SK-N-SH treated with all-trans-retinoic acid at 6 μM for 48 hours (cell line): ENCODE measurements at regions not wholly inside any gene's neighbourhood (a gene's known extent, or its start where the extent isn't known, plus 50 kb on each side); places are given as distances from the start of the nearest gene placed in this dataset.

Experiments
- ATAC-seq: fragments of 200-7000 bp; cut with Tn5 transposase; 3 replicates; pipeline ENCODE4 v1.9.1; 2020; ENCODE audit warnings: mild to moderate bottlenecking, moderate library complexity
- ARNTL ChIP-seq: fragments of 450-650 bp; formaldehyde crosslinking; IDR thresholded peaks from 2 replicates; pipeline ENCODE4 v1.5.0; 2020; ENCODE audit warnings: low read depth, mild to moderate bottlenecking, moderate library complexity, borderline replicate concordance
- BACH2 ChIP-seq: fragments of 250-450 bp; sonication (Bioruptor Pico); IDR thresholded peaks from 2 replicates; pipeline ENCODE4 v1.9.0; 2021; ENCODE audit warnings: mild to moderate bottlenecking, borderline replicate concordance
- CREB5 ChIP-seq: fragments of 250-450 bp; sonication (Bioruptor Pico); IDR thresholded peaks from 2 replicates; pipeline ENCODE4 v1.5.1; 2020; ENCODE audit warnings: low read depth, mild to moderate bottlenecking, moderate library complexity
- CSDC2 ChIP-seq: fragments of 250-450 bp; sonication (Bioruptor Pico); IDR thresholded peaks from 2 replicates; pipeline ENCODE4 v1.5.0; 2020; ENCODE audit warnings: mild to moderate bottlenecking, moderate library complexity
- CSRNP3 ChIP-seq: fragments of 250-450 bp; sonication (Bioruptor Pico); IDR thresholded peaks from 2 replicates; pipeline ENCODE4 v1.5.1; 2021; ENCODE audit warnings: mild to moderate bottlenecking, moderate library complexity
- ESRRG ChIP-seq: fragments of 250-450 bp; sonication (Bioruptor Pico); IDR thresholded peaks from 2 replicates; pipeline ENCODE4 v1.6.1; 2021; ENCODE audit warnings: mild to moderate bottlenecking
- GLIS3 ChIP-seq: fragments of 250-450 bp; sonication (Bioruptor Pico); IDR thresholded peaks from 2 replicates; pipeline ENCODE4 v1.5.0; 2020; ENCODE audit warnings: mild to moderate bottlenecking, moderate library complexity
- ISL1 ChIP-seq: fragments of 250-450 bp; sonication (Bioruptor Pico); IDR thresholded peaks from 2 replicates; pipeline ENCODE4 v2.1.2; 2022; ENCODE audit warnings: mild to moderate bottlenecking, moderate library complexity
- OSR1 ChIP-seq: fragments of 250-450 bp; sonication (Bioruptor Pico); IDR thresholded peaks from 2 replicates; pipeline ENCODE4 v1.8.0; 2022; ENCODE audit warnings: moderate library complexity, mild to moderate bottlenecking, inconsistent platforms
- PATZ1 ChIP-seq: fragments of 250-450 bp; sonication (Bioruptor Pico); IDR thresholded peaks from 2 replicates; pipeline ENCODE4 v1.8.0; 2020; ENCODE audit warnings: mild to moderate bottlenecking, moderate library complexity, borderline replicate concordance
- POU6F1 ChIP-seq: fragments of 250-450 bp; sonication (Bioruptor Pico); IDR thresholded peaks from 2 replicates; pipeline ENCODE4 v1.8.0; 2021; ENCODE audit warnings: low read depth, mild to moderate bottlenecking, moderate library complexity, borderline replicate concordance
- PPARA ChIP-seq: fragments of 250-450 bp; sonication (Bioruptor Pico); IDR thresholded peaks from 2 replicates; pipeline ENCODE4 v1.5.0; 2020; ENCODE audit warnings: mild to moderate bottlenecking, borderline replicate concordance
- RARB ChIP-seq: fragments of 250-450 bp; sonication (Bioruptor Pico); IDR thresholded peaks from 2 replicates; pipeline ENCODE4 v1.8.0; 2021; ENCODE audit warnings: mild to moderate bottlenecking, moderate library complexity
- SNAI2 ChIP-seq: fragments of 250-450 bp; sonication (Bioruptor Pico); IDR thresholded peaks from 2 replicates; pipeline ENCODE4 v1.5.0; 2020; ENCODE audit warnings: mild to moderate bottlenecking, moderate library complexity
- TCF4 ChIP-seq: fragments of 250-450 bp; sonication (Bioruptor Pico); IDR thresholded peaks from 2 replicates; pipeline ENCODE4 v1.8.0; 2021; ENCODE audit warnings: mild to moderate bottlenecking, moderate library complexity, borderline replicate concordance
- TOX ChIP-seq: fragments of 250-450 bp; sonication (Bioruptor Pico); IDR thresholded peaks from 2 replicates; pipeline ENCODE4 v1.8.0; 2021; ENCODE audit warnings: mild to moderate bottlenecking, moderate library complexity, borderline replicate concordance
- ZC3H10 ChIP-seq: fragments of 250-450 bp; sonication (Bioruptor Pico); IDR thresholded peaks from 2 replicates; pipeline ENCODE4 v1.5.1; 2021; ENCODE audit warnings: mild to moderate bottlenecking, moderate library complexity
- ZFP3 ChIP-seq: fragments of 250-450 bp; sonication (Bioruptor Pico); IDR thresholded peaks from 2 replicates; pipeline ENCODE4 v1.5.0; 2020; ENCODE audit warnings: mild to moderate bottlenecking, moderate library complexity
- ZFP30 ChIP-seq: fragments of 450-650 bp; formaldehyde crosslinking; IDR thresholded peaks from 2 replicates; pipeline ENCODE4 v1.5.0; 2022; ENCODE audit warnings: mild to moderate bottlenecking, moderate library complexity
- ZNF565 ChIP-seq: fragments of 450-650 bp; formaldehyde crosslinking; conservative IDR thresholded peaks from 2 replicates; pipeline ENCODE4 v1.5.0; 2020; ENCODE audit warnings: low read depth, mild to moderate bottlenecking, moderate library complexity
- ZNF70 ChIP-seq: fragments of 450-650 bp; formaldehyde crosslinking; IDR thresholded peaks from 2 replicates; pipeline ENCODE4 v1.5.0; 2020; ENCODE audit warnings: mild to moderate bottlenecking, moderate library complexity
- ZNF8 ChIP-seq: fragments of 450-650 bp; formaldehyde crosslinking; IDR thresholded peaks from 2 replicates; pipeline ENCODE4 v1.5.0; 2020; ENCODE audit warnings: mild to moderate bottlenecking, moderate library complexity
- TF ChIP-seq, protein P1 (sequence below): fragments of 250-450 bp; sonication (Bioruptor Pico); IDR thresholded peaks from 2 replicates; pipeline ENCODE4 v1.5.0; 2020; ENCODE audit warnings: mild to moderate bottlenecking, moderate library complexity

DNA sequence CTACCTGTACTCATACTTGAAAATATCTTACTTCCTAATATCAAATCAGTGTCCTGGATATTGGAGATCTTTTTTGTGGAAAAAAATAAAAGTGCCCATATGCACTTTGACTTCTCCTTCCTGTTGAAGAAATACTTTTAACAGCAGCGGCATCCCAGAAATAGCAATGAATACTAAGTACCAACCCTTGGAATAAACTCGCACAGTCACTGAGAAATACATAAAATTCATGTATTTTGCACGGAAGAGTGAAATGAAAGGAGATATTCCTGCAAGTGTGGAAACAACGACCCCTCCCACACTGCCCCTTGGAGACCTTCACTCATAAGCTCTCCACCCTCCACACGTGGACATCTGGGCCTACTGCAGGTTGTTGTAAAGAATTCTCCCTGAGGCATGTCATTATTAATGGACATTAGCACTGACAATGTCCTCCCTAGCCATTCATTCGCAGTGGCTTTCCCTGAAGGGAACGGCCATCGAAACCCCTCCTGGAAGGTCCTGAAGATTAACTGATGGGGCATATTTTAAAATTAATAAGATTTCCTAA, 407.6 kb upstream of the PFKP start:
- ATAC-seq, result no peak
- TF ChIP-seq ZC3H10 (CRISPR knock-in tag) (no peak), ESRRG (CRISPR knock-in tag) (no peak), RARB (CRISPR knock-in tag) (no peak), PPARA (no peak), ZNF70 (no peak), GLIS3 (CRISPR knock-in tag) (no peak), SNAI2 (CRISPR knock-in tag) (no peak), ARNTL (CRISPR knock-in tag) (no peak), ZNF8 (CRISPR knock-in tag) (no peak)

GRCh38 chr10:2658780-2659179, 408.6 kb upstream of the PFKP start:
- TF ChIP-seq PPARA, result no peak
- no peak for TF ChIP-seq CREB5 (CRISPR knock-in tag)
- TF ChIP-seq CSRNP3 (CRISPR knock-in tag), result no peak
- no peak for TF ChIP-seq ZFP3 (CRISPR knock-in tag)
- TF ChIP-seq ZFP30, result no peak
- TF ChIP-seq PATZ1 (CRISPR knock-in tag), result no peak
- no peak for TF ChIP-seq ZNF70
- no peak for TF ChIP-seq SNAI2 (CRISPR knock-in tag)
- TF ChIP-seq TOX, result no peak
- TF ChIP-seq ESRRG (CRISPR knock-in tag), result no peak
- no peak for TF ChIP-seq CSDC2
- no peak for TF ChIP-seq ARNTL (CRISPR knock-in tag)
- no peak for TF ChIP-seq GLIS3 (CRISPR knock-in tag)
- TF ChIP-seq ISL1 (CRISPR knock-in tag), result no peak
- no peak for TF ChIP-seq ZC3H10 (CRISPR knock-in tag)
- no peak for TF ChIP-seq ZNF8 (CRISPR knock-in tag)
- no peak for TF ChIP-seq OSR1 (CRISPR knock-in tag)
- TF ChIP-seq RARB (CRISPR knock-in tag), result no peak
- TF ChIP-seq POU6F1 (CRISPR knock-in tag), result no peak
- no peak for ATAC-seq

DNA sequence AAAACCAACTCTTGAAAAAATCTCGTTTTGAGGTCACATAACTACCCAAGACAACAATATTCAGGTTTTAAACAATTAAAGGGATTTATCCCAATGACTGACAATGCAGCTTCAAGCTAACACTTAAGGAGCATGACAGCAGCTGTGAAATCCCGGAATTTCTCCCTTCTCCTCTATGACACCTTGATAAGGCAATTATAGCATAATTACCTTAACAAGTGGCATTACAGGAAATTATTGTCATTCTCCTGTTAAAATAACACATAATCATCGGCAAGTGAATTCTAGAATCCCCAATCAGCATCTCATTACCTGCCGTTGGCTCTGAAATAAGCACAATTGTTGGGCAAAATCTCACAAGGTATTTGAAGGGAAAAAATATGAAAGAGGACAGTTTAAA, 417.0 kb upstream of the PFKP start:
- no peak for ATAC-seq
- no peak for TF ChIP-seq ZFP30
- TF ChIP-seq PATZ1 (CRISPR knock-in tag), result no peak
- TF ChIP-seq ZFP3 (CRISPR knock-in tag), result no peak
- no peak for TF ChIP-seq CSDC2
- no peak for TF ChIP-seq POU6F1 (CRISPR knock-in tag)
- TF ChIP-seq GLIS3 (CRISPR knock-in tag), result no peak
- TF ChIP-seq, protein P1, sequence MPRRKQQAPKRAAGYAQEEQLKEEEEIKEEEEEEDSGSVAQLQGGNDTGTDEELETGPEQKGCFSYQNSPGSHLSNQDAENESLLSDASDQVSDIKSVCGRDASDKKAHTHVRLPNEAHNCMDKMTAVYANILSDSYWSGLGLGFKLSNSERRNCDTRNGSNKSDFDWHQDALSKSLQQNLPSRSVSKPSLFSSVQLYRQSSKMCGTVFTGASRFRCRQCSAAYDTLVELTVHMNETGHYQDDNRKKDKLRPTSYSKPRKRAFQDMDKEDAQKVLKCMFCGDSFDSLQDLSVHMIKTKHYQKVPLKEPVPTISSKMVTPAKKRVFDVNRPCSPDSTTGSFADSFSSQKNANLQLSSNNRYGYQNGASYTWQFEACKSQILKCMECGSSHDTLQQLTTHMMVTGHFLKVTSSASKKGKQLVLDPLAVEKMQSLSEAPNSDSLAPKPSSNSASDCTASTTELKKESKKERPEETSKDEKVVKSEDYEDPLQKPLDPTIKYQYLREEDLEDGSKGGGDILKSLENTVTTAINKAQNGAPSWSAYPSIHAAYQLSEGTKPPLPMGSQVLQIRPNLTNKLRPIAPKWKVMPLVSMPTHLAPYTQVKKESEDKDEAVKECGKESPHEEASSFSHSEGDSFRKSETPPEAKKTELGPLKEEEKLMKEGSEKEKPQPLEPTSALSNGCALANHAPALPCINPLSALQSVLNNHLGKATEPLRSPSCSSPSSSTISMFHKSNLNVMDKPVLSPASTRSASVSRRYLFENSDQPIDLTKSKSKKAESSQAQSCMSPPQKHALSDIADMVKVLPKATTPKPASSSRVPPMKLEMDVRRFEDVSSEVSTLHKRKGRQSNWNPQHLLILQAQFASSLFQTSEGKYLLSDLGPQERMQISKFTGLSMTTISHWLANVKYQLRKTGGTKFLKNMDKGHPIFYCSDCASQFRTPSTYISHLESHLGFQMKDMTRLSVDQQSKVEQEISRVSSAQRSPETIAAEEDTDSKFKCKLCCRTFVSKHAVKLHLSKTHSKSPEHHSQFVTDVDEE (CRISPR knock-in tag), result no peak
- TF ChIP-seq BACH2 (CRISPR knock-in tag), result no peak
- TF ChIP-seq CREB5 (CRISPR knock-in tag), result no peak
- no peak for TF ChIP-seq ZNF8 (CRISPR knock-in tag)
- no peak for TF ChIP-seq ISL1 (CRISPR knock-in tag)
- no peak for TF ChIP-seq ESRRG (CRISPR knock-in tag)
- no peak for TF ChIP-seq SNAI2 (CRISPR knock-in tag)
- no peak for TF ChIP-seq RARB (CRISPR knock-in tag)
- TF ChIP-seq ZNF565 (CRISPR knock-in tag), result no peak
- TF ChIP-seq TCF4, result no peak
- no peak for TF ChIP-seq OSR1 (CRISPR knock-in tag)
